ENCODE measurements at regions not wholly inside any gene's neighbourhood (a gene's known extent, or its start where the extent isn't known, plus 50 kb on each side); places are given as distances from the start of the nearest gene placed in this dataset.

GRCh38 chr13:107102676-107103075 lies 534.7 kb upstream of the ARGLU1 start (continued):
- TF ChIP-seq, protein P1, sequence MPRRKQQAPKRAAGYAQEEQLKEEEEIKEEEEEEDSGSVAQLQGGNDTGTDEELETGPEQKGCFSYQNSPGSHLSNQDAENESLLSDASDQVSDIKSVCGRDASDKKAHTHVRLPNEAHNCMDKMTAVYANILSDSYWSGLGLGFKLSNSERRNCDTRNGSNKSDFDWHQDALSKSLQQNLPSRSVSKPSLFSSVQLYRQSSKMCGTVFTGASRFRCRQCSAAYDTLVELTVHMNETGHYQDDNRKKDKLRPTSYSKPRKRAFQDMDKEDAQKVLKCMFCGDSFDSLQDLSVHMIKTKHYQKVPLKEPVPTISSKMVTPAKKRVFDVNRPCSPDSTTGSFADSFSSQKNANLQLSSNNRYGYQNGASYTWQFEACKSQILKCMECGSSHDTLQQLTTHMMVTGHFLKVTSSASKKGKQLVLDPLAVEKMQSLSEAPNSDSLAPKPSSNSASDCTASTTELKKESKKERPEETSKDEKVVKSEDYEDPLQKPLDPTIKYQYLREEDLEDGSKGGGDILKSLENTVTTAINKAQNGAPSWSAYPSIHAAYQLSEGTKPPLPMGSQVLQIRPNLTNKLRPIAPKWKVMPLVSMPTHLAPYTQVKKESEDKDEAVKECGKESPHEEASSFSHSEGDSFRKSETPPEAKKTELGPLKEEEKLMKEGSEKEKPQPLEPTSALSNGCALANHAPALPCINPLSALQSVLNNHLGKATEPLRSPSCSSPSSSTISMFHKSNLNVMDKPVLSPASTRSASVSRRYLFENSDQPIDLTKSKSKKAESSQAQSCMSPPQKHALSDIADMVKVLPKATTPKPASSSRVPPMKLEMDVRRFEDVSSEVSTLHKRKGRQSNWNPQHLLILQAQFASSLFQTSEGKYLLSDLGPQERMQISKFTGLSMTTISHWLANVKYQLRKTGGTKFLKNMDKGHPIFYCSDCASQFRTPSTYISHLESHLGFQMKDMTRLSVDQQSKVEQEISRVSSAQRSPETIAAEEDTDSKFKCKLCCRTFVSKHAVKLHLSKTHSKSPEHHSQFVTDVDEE (CRISPR knock-in tag; IDR thresholded peaks at IDR 0.05): no peak
- no peak for TF ChIP-seq SNAI2 (CRISPR knock-in tag; IDR thresholded peaks at IDR 0.05)
- TF ChIP-seq ZFP30 (CRISPR knock-in tag; IDR thresholded peaks at IDR 0.05): no peak
- no peak for TF ChIP-seq ZNF565 (CRISPR knock-in tag; conservative IDR thresholded peaks at IDR 0.05; ENCODE audit: low read depth)

- no peak for ATAC-seq
- TF ChIP-seq PPARA (CRISPR knock-in tag; IDR thresholded peaks at IDR 0.05; ENCODE audit: borderline replicate concordance) (no peak), ZNF565 (CRISPR knock-in tag; conservative IDR thresholded peaks at IDR 0.05; ENCODE audit: low read depth) (no peak), ARNTL (CRISPR knock-in tag; IDR thresholded peaks at IDR 0.05; ENCODE audit: borderline replicate concordance, low read depth) (no peak), CSRNP3 (CRISPR knock-in tag; IDR thresholded peaks at IDR 0.05) (no peak), OSR1 (CRISPR knock-in tag; IDR thresholded peaks at IDR 0.05) (no peak), ISL1 (CRISPR knock-in tag; IDR thresholded peaks at IDR 0.05) (no peak)
Measured at GRCh38 chr13:107099661-107100060, 531.7 kb upstream of the ARGLU1 start.

GRCh38 chr13:107097916-107098315 lies 530.0 kb upstream of the ARGLU1 start:
- TF ChIP-seq ZFP3 (CRISPR knock-in tag; IDR thresholded peaks at IDR 0.05): no peak
- no peak for TF ChIP-seq CSRNP3 (CRISPR knock-in tag; IDR thresholded peaks at IDR 0.05)
- no peak for TF ChIP-seq TOX (CRISPR knock-in tag; IDR thresholded peaks at IDR 0.05; ENCODE audit: borderline replicate concordance)
- no peak for TF ChIP-seq CSDC2 (CRISPR knock-in tag; IDR thresholded peaks at IDR 0.05)
- no peak for TF ChIP-seq PPARA (CRISPR knock-in tag; IDR thresholded peaks at IDR 0.05; ENCODE audit: borderline replicate concordance)
- TF ChIP-seq, protein P2, sequence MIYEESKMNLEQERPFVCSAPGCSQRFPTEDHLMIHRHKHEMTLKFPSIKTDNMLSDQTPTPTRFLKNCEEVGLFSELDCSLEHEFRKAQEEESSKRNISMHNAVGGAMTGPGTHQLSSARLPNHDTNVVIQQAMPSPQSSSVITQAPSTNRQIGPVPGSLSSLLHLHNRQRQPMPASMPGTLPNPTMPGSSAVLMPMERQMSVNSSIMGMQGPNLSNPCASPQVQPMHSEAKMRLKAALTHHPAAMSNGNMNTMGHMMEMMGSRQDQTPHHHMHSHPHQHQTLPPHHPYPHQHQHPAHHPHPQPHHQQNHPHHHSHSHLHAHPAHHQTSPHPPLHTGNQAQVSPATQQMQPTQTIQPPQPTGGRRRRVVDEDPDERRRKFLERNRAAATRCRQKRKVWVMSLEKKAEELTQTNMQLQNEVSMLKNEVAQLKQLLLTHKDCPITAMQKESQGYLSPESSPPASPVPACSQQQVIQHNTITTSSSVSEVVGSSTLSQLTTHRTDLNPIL (CRISPR knock-in tag; IDR thresholded peaks at IDR 0.05; ENCODE audit: low read depth): no peak
- ATAC-seq: no peak

DNA sequence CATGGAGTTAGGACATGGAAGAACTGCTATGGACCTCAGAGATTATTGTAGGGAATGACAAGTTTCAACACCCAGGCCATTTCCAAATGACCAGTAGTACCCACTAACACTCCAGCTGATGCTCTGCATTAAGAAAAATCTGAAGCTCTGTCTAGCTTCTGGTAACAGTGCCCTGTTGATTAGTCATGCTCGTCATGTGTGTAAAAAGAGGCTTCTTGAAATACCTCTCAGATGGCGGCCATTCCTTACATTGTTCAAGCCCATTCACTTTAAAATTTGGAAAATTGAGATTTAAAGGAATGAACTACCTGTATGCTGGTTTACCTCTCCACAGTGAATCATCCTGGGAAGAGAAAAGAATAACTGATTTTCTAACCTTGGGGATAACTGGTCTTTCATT lies 527.9 kb upstream of the ARGLU1 start:
- TF ChIP-seq PPARA (CRISPR knock-in tag; IDR thresholded peaks at IDR 0.05; ENCODE audit: borderline replicate concordance) (no peak), CSDC2 (CRISPR knock-in tag; IDR thresholded peaks at IDR 0.05) (no peak), TCF4 (CRISPR knock-in tag; IDR thresholded peaks at IDR 0.05; ENCODE audit: borderline replicate concordance) (no peak), ZFP30 (CRISPR knock-in tag; IDR thresholded peaks at IDR 0.05) (no peak), CSRNP3 (CRISPR knock-in tag; IDR thresholded peaks at IDR 0.05) (no peak), ESRRG (CRISPR knock-in tag; IDR thresholded peaks at IDR 0.05) (no peak), ARNTL (CRISPR knock-in tag; IDR thresholded peaks at IDR 0.05; ENCODE audit: borderline replicate concordance, low read depth) (no peak), ZNF70 (CRISPR knock-in tag; IDR thresholded peaks at IDR 0.05) (no peak), RARB (CRISPR knock-in tag; IDR thresholded peaks at IDR 0.05) (no peak), GLIS3 (CRISPR knock-in tag; IDR thresholded peaks at IDR 0.05) (no peak), OSR1 (CRISPR knock-in tag; IDR thresholded peaks at IDR 0.05) (no peak), TOX (CRISPR knock-in tag; IDR thresholded peaks at IDR 0.05; ENCODE audit: borderline replicate concordance) (no peak), BACH2 (CRISPR knock-in tag; IDR thresholded peaks at IDR 0.05; ENCODE audit: borderline replicate concordance) (no peak)
- TF ChIP-seq, protein P3, sequence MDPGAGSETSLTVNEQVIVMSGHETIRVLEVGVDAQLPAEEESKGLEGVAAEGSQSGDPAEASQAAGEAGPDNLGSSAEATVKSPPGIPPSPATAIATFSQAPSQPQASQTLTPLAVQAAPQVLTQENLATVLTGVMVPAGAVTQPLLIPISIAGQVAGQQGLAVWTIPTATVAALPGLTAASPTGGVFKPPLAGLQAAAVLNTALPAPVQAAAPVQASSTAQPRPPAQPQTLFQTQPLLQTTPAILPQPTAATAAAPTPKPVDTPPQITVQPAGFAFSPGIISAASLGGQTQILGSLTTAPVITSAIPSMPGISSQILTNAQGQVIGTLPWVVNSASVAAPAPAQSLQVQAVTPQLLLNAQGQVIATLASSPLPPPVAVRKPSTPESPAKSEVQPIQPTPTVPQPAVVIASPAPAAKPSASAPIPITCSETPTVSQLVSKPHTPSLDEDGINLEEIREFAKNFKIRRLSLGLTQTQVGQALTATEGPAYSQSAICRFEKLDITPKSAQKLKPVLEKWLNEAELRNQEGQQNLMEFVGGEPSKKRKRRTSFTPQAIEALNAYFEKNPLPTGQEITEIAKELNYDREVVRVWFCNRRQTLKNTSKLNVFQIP (CRISPR knock-in tag; IDR thresholded peaks at IDR 0.05; ENCODE audit: borderline replicate concordance, low read depth): no peak
- TF ChIP-seq, protein P2 (CRISPR knock-in tag; IDR thresholded peaks at IDR 0.05; ENCODE audit: low read depth): no peak
- TF ChIP-seq, protein P1 (CRISPR knock-in tag; IDR thresholded peaks at IDR 0.05): no peak
- ATAC-seq: no peak
